HUES6 (cell line): ENCODE measurements at regions not wholly inside any gene's neighbourhood (a gene's known extent, or its start where the extent isn't known, plus 50 kb on each side); places are given as distances from the start of the nearest gene placed in this dataset.
A peak's percentile ranks its signal among the peaks of the same experiment; 100 is the strongest.

ENCODE experiments used
- H3K27ac ChIP-seq: 2 replicates; pipeline ENCODE4 v1.7.0; 2013; ENCODE audit warnings: low read depth, mild to moderate bottlenecking, low read length, inconsistent platforms
- H3K27me3 ChIP-seq: 2 replicates; pipeline ENCODE4 v1.6.1; 2013; ENCODE audit warnings: low read length; ENCODE audit not compliant: control insufficient read depth, insufficient read depth
- H3K36me3 ChIP-seq: 2 replicates; pipeline ENCODE4 v1.6.1; 2013; ENCODE audit warnings: low read length; ENCODE audit not compliant: control insufficient read depth, insufficient read depth
- H3K4me1 ChIP-seq: 2 replicates; pipeline ENCODE4 v1.6.1; 2013; ENCODE audit warnings: low read length; ENCODE audit not compliant: control insufficient read depth, insufficient read depth
- H3K4me3 ChIP-seq: 2 replicates; pipeline ENCODE4 v1.5.1; 2013; ENCODE audit warnings: low read depth, low read length
- H3K9ac ChIP-seq: one replicate; pipeline ENCODE4 v1.6.1; 2013; ENCODE audit warnings: mild to moderate bottlenecking, low read length
- H3K9me3 ChIP-seq: 2 replicates; pipeline ENCODE4 v1.6.1; 2013; ENCODE audit warnings: low read depth, low read length; ENCODE audit not compliant: control insufficient read depth, insufficient read depth

- H3K9ac ChIP-seq = no peak overlapping the region
- H3K27ac ChIP-seq = peak overlapping the region; percentile 69; the same call in 1 of the 2 replicates
- H3K4me3 ChIP-seq = no peak overlapping the region
- H3K27me3 ChIP-seq = no peaks in the 10 kb centered on the region
- H3K4me1 ChIP-seq = peaks cover 8% of the 10 kb centered on the region; the same call in 1 of the 2 replicates
- no peaks in the 10 kb centered on the region for H3K36me3 ChIP-seq
- H3K9me3 ChIP-seq = no peaks in the 10 kb centered on the region
These were observed 668.4 kb downstream of the KCNT2 start for GRCh38 chr1:195939844-195940243.

- H3K36me3 ChIP-seq = no peaks in the 10 kb centered on the region
These were observed 673.3 kb downstream of the KCNT2 start for GRCh38 chr1:195934817-195935553.

GRCh38 chr1:195933835-195934234 lies 674.4 kb downstream of the KCNT2 start:
- H3K27ac ChIP-seq = no peak overlapping the region
- H3K9me3 ChIP-seq = peaks cover 3% of the 10 kb centered on the region; the same call in 1 of the 2 replicates
- no peak overlapping the region for H3K4me3 ChIP-seq
- H3K27me3 ChIP-seq = no peaks in the 10 kb centered on the region
- H3K9ac ChIP-seq = no peak overlapping the region
- H3K36me3 ChIP-seq = no peaks in the 10 kb centered on the region
- no peaks in the 10 kb centered on the region for H3K4me1 ChIP-seq

More at GRCh38 chr1:195934817-195935553, 673.3 kb downstream of the KCNT2 start:
- Histone ChIP-seq H3K4me1 (peaks cover 5% of the 10 kb centered on the region; the same call in 1 of the 2 replicates), H3K9me3 (no peaks in the 10 kb centered on the region), H3K27ac (no peak overlapping the region), H3K9ac (no peak overlapping the region), H3K27me3 (no peaks in the 10 kb centered on the region), H3K4me3 (no peak overlapping the region)

- H3K9ac ChIP-seq = no peak overlapping the region
- H3K4me3 ChIP-seq = no peak overlapping the region
- H3K27ac ChIP-seq = no peak overlapping the region
- H3K4me1 ChIP-seq = no peaks in the 10 kb centered on the region
- no peaks in the 10 kb centered on the region for H3K27me3 ChIP-seq
- peaks cover 9% of the 10 kb centered on the region; the same call in 1 of the 2 replicates for H3K9me3 ChIP-seq
- no peaks in the 10 kb centered on the region for H3K36me3 ChIP-seq
These were observed 692.4 kb downstream of the KCNT2 start for GRCh38 chr1:195915826-195916225.

GRCh38 chr1:195909061-195909460 lies 699.2 kb downstream of the KCNT2 start:
- no peak overlapping the region for H3K27ac ChIP-seq
- H3K4me1 ChIP-seq = no peaks in the 10 kb centered on the region
- no peaks in the 10 kb centered on the region for H3K36me3 ChIP-seq
- H3K9ac ChIP-seq = no peak overlapping the region
- H3K9me3 ChIP-seq = no peaks in the 10 kb centered on the region
- H3K27me3 ChIP-seq = no peaks in the 10 kb centered on the region
- no peak overlapping the region for H3K4me3 ChIP-seq

GRCh38 chr1:195908121-195908520 lies 700.1 kb downstream of the KCNT2 start:
- Histone ChIP-seq H3K4me1 (no peaks in the 10 kb centered on the region), H3K36me3 (no peaks in the 10 kb centered on the region), H3K27ac (no peak overlapping the region), H3K9me3 (no peaks in the 10 kb centered on the region), H3K4me3 (no peak overlapping the region), H3K27me3 (no peaks in the 10 kb centered on the region), H3K9ac (no peak overlapping the region)

GRCh38 chr1:195903203-195903602 lies 705.0 kb downstream of the KCNT2 start:
- Histone ChIP-seq H3K9me3 (no peaks in the 10 kb centered on the region), H3K4me1 (no peaks in the 10 kb centered on the region), H3K27ac (no peak overlapping the region), H3K27me3 (no peaks in the 10 kb centered on the region), H3K9ac (no peak overlapping the region), H3K36me3 (no peaks in the 10 kb centered on the region), H3K4me3 (no peak overlapping the region)

GRCh38 chr1:195902779-195903178 lies 705.5 kb downstream of the KCNT2 start:
- Histone ChIP-seq H3K4me1 (no peaks in the 10 kb centered on the region), H3K27ac (no peak overlapping the region), H3K27me3 (no peaks in the 10 kb centered on the region), H3K9me3 (no peaks in the 10 kb centered on the region), H3K4me3 (no peak overlapping the region), H3K9ac (no peak overlapping the region), H3K36me3 (no peaks in the 10 kb centered on the region)

GRCh38 chr1:195899762-195900352 lies 708.4 kb downstream of the KCNT2 start:
- no peak overlapping the region for H3K27ac ChIP-seq
- H3K4me3 ChIP-seq = no peak overlapping the region
- H3K27me3 ChIP-seq = no peaks in the 10 kb centered on the region
- 0 out of 2 replicates have a peak, but pooled peaks cover under 1% of the 10 kb centered on the region for H3K4me1 ChIP-seq
- H3K36me3 ChIP-seq = no peaks in the 10 kb centered on the region
- no peak overlapping the region for H3K9ac ChIP-seq
- H3K9me3 ChIP-seq = no peaks in the 10 kb centered on the region

GRCh38 chr1:195898924-195899323 lies 709.3 kb downstream of the KCNT2 start:
- Histone ChIP-seq H3K4me3 (no peak overlapping the region), H3K9ac (no peak overlapping the region), H3K9me3 (no peaks in the 10 kb centered on the region), H3K27me3 (no peaks in the 10 kb centered on the region), H3K27ac (no peak overlapping the region), H3K36me3 (no peaks in the 10 kb centered on the region), H3K4me1 (peaks cover 7% of the 10 kb centered on the region; the same call in 1 of the 2 replicates)

GRCh38 chr1:195898373-195898772 lies 709.9 kb downstream of the KCNT2 start:
- Histone ChIP-seq H3K27ac (no peak overlapping the region), H3K4me3 (no peak overlapping the region), H3K9ac (no peak overlapping the region)

More at GRCh38 chr1:195898373-195898772, 709.9 kb downstream of the KCNT2 start:
- no peaks in the 10 kb centered on the region for H3K27me3 ChIP-seq
- H3K4me1 ChIP-seq = peaks cover 7% of the 10 kb centered on the region; the same call in 1 of the 2 replicates
- H3K36me3 ChIP-seq = no peaks in the 10 kb centered on the region
- H3K9me3 ChIP-seq = no peaks in the 10 kb centered on the region
